Activated T-cell treated with anti-CD3 and anti-CD28 coated beads, Interleukin-2, amount 50 U/mL, for 72 hours (primary cell): ENCODE measurements at regions not wholly inside any gene's neighbourhood (a gene's known extent, or its start where the extent isn't known, plus 50 kb on each side); places are given as distances from the start of the nearest gene placed in this dataset.

Source experiments
- ATAC-seq, 2 donors: fragments of 150-1000 bp; cut with Tn5 transposase; replicated peaks in 1 of 2; 2 replicates each; pipeline ENCODE4 v1.10.0; 2021; ENCODE audit warnings: moderate library complexity in 2 of 2, mild to moderate bottlenecking in 1 of 2
- DNase-seq, 2 donors: peaks; one replicate each; pipeline ENCODE4 v3.0.0; 2021 to 2022; ENCODE audit warnings: mixed read lengths in 1 of 2
- H3K27ac Mint-ChIP-seq: one replicate; pipeline ENCODE4 v1.8.0; 2022; ENCODE audit warnings: mild to moderate bottlenecking, moderate library complexity, mixed read lengths
- H3K27me3 Mint-ChIP-seq: one replicate; pipeline ENCODE4 v1.8.0; 2022; ENCODE audit warnings: low read depth, mixed read lengths
- H3K36me3 Mint-ChIP-seq, 2 donors: one replicate each; pipeline ENCODE4 v1.8.0; 2022; ENCODE audit warnings: mixed read lengths in 2 of 2, mild to moderate bottlenecking in 1 of 2; ENCODE audit not compliant: insufficient read depth in 2 of 2
- H3K4me1 Mint-ChIP-seq: one replicate; pipeline ENCODE4 v1.8.0; 2022; ENCODE audit warnings: low read depth, mixed read lengths
- H3K4me3 Mint-ChIP-seq, 2 donors: one replicate each; pipeline ENCODE4 v1.8.0; 2022; ENCODE audit warnings: mild to moderate bottlenecking in 2 of 2, mixed read lengths in 2 of 2, moderate library complexity in 2 of 2
- H3K9me3 Mint-ChIP-seq, 2 donors: one replicate each; pipeline ENCODE4 v1.8.0; 2022; ENCODE audit warnings: mixed read lengths in 2 of 2

DNA sequence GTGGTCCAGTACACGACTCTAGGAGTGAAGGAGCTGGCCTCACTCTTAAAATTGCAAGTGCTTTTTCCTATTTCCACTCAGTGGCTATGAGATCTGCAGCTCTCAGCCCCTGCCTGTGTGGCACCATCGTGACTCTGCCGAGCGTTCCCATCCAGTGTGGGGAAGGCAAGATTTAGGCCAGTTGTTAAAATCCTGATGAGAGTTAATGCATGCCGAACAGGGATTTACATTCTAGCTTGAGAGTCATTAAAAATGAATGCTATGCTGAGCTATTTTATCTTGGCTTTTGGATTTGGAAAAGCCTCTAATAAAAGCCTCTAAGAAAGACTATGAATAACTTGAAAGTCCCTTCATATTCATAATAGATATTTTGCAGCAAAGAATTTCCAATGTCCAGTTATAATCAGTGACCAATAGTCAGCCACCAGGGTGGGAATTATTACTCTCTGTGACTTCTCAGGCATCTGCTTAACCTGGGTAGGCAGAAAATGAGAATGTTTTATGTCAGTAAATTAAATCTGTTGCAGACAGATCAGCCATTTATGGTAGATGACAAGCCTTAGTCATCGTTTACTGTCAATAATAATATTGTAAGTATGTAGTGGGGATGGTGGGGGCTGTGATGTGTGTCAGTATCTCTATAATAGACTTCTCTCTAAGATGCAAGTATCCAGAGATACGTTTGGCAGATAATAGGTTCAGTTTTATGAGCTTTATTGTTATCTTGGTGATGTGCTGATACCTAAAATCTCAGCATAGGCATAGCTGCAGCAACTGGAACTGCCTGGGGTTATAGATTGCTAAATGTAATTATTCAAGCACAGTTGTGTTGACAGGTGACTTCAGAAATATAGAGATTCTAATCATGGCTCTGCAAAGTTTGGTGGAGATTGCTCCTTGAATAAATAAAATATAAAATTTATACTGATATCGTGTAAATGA, 207.8 kb downstream of the SOCS6 start:
- Mint-ChIP-seq H3K4me3 (no peak overlapping the region), H3K36me3 (no peaks in the 10 kb centered on the region), H3K27me3 (no peaks in the 10 kb centered on the region), H3K4me1 (no peaks in the 10 kb centered on the region), H3K27ac (no peak overlapping the region), H3K9me3 (no peaks in the 10 kb centered on the region)
- ATAC-seq = no peak
- DNase-seq = no peak

DNA sequence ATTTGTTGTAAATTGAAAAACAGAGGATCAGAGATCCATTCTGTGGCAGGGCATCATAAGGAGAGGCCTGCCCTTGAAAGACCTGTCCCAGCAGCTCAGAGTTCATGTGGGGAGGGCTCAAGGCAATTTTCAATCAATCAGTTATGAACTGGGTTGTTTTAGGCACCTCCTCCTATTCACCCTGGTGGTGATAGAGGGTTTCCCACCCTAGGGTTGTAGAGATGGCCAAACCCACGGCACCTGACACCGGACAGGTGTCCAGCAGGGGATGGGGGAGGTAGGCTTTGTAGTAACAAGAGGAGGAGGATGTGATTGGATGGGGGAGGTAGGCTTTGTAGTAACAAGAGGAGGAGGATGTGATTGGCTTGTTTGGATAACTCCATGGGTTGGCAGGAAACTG, 205.7 kb downstream of the SOCS6 start:
- Mint-ChIP-seq H3K9me3 (no peaks in the 10 kb centered on the region), H3K27ac (no peak overlapping the region)

DNA sequence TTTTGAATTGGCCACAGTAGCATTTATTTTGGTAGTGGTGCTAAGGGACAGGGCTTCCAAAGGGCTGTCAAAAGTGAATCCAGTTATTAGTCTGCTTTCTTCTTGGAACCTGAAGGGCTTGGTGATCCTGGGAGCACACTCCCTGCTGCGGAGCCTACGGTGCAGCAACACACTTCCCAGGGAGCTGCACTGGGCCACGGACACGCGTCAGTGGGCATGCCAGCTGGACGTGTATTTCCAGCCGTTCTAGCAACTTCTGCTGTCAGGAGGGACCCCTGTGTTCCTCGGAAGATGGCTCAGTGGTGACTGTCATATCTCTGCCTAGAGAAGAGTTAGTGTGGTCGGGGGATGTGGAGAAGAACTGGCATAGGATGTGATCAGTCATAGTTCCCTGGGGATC, 204.6 kb downstream of the SOCS6 start:
- no peak overlapping the region for H3K4me3 Mint-ChIP-seq
- ATAC-seq (no peak), DNase-seq (no peak)
- H3K36me3 Mint-ChIP-seq = no peaks in the 10 kb centered on the region
- peaks cover 6% of the 10 kb centered on the region for H3K27me3 Mint-ChIP-seq
- H3K9me3 Mint-ChIP-seq = no peaks in the 10 kb centered on the region
- H3K4me1 Mint-ChIP-seq = no peaks in the 10 kb centered on the region
- no peak overlapping the region for H3K27ac Mint-ChIP-seq

More for the DNA sequence above, 205.7 kb downstream of the SOCS6 start:
- no peaks in the 10 kb centered on the region for H3K4me1 Mint-ChIP-seq
- no peak for ATAC-seq
- H3K36me3 Mint-ChIP-seq = no peaks in the 10 kb centered on the region
- H3K27me3 Mint-ChIP-seq = peaks cover 6% of the 10 kb centered on the region
- H3K4me3 Mint-ChIP-seq = no peak overlapping the region
- DNase-seq = no peak

DNA sequence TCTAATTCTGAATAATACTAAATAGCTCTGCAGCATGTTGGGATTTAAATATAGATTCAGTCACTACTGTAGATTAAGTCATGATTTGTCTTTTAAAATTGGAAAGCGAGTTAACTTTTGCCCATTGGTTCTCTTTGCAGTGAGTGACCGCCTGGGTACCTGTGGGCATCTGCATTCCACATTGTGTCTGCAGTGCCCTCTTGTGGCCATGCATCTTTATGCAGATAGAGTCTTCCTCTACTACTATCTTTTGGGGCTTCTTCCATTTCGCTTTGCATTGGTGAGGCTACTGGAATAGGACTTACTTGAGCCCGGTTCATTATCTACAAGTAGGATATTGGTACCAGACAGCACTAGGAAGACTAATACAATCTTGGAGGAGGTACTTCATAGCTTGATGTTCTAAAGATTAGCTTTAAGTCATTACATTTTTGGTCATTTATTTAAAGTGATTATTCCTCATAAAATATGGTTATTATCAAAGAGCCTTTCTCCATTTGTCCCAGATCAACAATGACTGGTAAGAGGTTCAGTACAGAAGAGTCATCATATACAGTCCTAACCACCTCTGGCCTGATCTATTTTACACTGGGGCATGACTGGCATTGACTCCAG, 203.0 kb downstream of the SOCS6 start:
- H3K36me3 Mint-ChIP-seq = no peaks in the 10 kb centered on the region
- H3K9me3 Mint-ChIP-seq = no peaks in the 10 kb centered on the region
- H3K27ac Mint-ChIP-seq = no peak overlapping the region
- no peaks in the 10 kb centered on the region for H3K4me1 Mint-ChIP-seq
- DNase-seq = peak; percentile 51 to 56
- H3K27me3 Mint-ChIP-seq = peaks cover 6% of the 10 kb centered on the region
- ATAC-seq = peak in 1 of 2 donors; percentile 57
- no peak overlapping the region for H3K4me3 Mint-ChIP-seq

DNA sequence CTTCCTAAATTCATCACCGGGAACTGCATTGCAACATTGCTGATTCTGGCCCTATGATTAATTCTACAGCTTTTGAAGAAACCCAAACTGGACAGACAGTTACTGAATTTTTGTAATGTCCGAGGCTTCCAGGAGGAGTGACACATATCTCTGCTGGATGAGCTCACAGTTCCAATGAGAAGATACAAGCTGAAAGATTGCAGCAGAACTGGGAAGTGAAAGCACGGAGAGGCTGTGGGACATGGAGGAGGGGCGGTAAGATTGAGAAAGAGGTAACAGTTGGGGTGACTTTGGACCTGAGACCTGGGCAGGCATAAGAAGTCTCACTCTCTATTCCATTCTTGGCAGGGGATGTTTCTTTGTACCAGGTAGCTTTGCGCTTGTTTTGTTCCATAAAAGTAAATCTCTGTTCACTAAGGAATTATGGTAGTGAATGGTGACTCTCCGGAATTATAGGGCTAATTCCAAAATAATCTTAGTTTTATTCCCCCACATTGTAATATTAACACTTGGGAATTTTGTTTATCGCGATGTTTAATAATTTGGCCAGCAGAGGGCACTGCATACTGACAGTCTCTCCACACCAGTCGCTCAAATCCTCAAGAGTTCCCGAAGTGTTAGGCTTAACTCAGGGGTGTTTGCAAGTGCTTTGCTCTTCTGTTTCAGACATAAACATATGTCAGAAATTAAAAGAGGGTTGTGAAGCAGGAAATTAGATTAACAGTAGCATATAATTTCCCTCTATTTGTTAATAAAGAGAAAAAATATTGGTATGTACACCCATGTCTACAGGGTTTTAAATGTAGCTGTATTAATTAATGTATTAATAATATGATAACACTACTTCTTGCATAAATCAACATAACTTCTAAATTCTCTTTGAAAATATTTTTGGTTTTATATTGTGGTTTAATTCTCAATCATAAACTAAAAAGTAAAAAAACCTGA, 201.4 kb downstream of the SOCS6 start:
- no peak for ATAC-seq

DNA sequence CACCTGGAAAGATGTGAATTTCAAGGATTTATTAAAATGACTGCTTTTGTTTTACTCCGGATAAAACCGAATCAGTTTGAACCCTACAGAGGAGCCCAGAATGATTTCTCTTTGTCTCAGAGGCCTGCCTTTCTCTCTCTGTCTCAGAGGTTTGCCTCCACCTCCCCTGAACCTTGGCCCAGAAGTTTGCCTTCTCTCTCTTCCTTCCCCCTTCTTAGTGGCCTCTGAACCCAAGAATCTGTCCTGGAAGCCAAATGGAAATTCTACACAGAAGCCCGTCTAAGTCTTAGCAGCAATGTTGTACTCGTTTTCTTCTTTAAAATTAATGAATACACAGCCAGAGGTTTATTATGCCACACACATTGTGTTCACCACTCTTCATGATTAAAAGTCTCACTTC, 200.7 kb downstream of the SOCS6 start:
- Mint-ChIP-seq H3K27me3 (peaks cover 13% of the 10 kb centered on the region), H3K9me3 (no peaks in the 10 kb centered on the region), H3K4me3 (no peak overlapping the region), H3K27ac (no peak overlapping the region), H3K36me3 (no peaks in the 10 kb centered on the region), H3K4me1 (no peaks in the 10 kb centered on the region)
- DNase-seq (no peak), ATAC-seq (no peak)

More for the DNA sequence above, 201.4 kb downstream of the SOCS6 start:
- no peaks in the 10 kb centered on the region for H3K4me1 Mint-ChIP-seq
- no peak overlapping the region for H3K27ac Mint-ChIP-seq
- H3K9me3 Mint-ChIP-seq = no peaks in the 10 kb centered on the region
- no peaks in the 10 kb centered on the region for H3K36me3 Mint-ChIP-seq
- no peak overlapping the region for H3K4me3 Mint-ChIP-seq
- DNase-seq = peak; percentile 17 to 23
- H3K27me3 Mint-ChIP-seq = peaks cover 11% of the 10 kb centered on the region

DNA sequence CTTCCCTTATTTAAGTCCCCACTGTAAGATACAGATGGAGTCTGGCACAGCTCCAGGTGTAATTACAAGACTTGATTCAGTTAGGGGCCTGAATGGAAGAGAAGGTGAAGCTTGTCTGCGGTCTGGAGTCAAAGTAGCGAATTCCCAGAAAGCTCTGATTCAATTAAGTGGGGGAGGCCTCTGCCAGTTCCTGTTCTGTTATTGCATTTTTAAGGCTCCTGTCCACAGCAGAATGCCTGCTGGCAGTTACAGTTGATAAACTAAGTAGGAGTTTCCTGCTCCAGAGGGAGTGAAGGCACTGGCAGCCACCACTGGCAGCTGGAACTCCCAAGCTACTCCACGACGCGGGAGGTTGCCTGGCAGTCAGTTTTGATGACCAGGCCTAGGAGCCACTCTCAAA, 181.1 kb downstream of the SOCS6 start:
- H3K27me3 Mint-ChIP-seq = peaks cover under 1% of the 10 kb centered on the region
- peaks cover 0 to 2% of the 10 kb centered on the region in 2 donors for H3K9me3 Mint-ChIP-seq
- ATAC-seq = no peak
- H3K27ac Mint-ChIP-seq = no peak overlapping the region
- H3K4me3 Mint-ChIP-seq = no peak overlapping the region
- DNase-seq = no peak
- H3K4me1 Mint-ChIP-seq = no peaks in the 10 kb centered on the region
- H3K36me3 Mint-ChIP-seq = no peaks in the 10 kb centered on the region

DNA sequence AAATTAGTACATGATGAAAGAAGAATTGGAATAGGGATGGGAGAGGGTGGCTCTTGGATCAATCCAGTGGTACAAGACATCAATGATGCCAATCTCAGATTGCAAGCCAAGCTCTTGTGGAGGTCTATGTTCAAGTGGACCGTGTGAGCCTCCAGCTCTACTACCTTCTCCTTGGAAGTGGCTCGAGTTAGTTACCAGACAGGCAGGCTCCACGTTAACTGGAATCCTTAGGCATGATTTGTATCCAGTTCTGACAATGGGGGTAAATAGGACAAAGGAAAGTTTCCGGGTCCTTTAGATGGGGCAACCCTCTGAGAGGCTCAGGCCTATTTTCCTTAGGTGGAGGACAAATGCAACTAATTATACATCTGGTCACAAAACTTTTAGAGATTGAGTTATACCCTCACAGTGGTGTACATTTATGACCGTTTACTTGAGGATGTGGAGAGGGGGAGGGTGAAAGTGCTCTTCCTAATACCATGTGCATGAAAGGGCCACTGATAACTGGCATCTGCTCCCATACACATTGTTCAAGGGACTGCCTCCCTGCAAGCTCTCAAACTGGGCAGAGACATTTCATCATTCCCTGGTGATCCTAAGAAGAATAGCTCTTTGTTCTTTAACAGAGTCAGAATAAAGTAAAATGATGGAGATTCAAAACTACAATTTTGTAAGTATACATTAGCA, 180.2 kb downstream of the SOCS6 start:
- peaks cover 7% of the 10 kb centered on the region for H3K27me3 Mint-ChIP-seq
- ATAC-seq = no peak
- H3K4me3 Mint-ChIP-seq = no peak overlapping the region
- H3K27ac Mint-ChIP-seq = no peak overlapping the region
- DNase-seq = no peak
- no peaks in the 10 kb centered on the region for H3K36me3 Mint-ChIP-seq
- H3K9me3 Mint-ChIP-seq = peaks cover 0 to 2% of the 10 kb centered on the region in 2 donors
- peaks cover 5% of the 10 kb centered on the region for H3K4me1 Mint-ChIP-seq

DNA sequence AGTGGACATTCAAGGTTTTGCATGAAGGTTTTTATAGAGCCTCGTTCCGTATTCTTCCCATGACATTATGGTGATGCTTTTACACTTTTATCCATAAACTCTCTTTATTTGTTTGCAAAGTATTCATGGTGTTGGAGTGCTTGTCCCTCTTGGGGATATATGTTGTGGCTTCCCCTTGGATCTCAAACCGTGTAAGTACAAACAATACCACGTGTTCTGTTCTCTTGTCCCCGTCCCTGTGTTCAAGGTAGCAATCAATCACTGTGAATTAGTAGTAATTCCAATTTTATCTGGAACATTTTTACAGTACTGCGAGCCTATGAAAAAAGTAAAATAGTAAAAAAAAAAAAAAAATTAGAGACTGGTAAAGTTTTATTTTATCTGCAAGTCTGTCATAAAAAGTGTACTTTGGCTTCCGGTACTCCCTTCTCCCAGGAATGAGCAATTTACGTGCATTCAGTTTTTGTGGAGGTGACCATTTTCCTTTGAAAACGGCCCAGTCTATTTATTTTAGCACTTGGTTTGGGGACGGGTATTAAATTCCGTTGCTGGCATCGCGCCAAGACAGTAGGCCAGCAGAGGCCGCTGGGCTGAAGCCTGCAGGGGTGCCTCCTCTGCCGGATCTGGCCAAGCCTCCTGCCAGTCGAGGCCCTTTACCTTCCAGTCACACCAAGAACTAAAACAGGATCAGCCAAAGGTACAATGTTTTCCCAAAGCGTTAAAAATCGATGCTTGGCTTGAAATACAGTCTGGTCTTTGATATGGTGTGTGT, 175.7 kb downstream of the SOCS6 start:
- H3K4me3 Mint-ChIP-seq = peak overlapping the region; percentile 70 to 73
- ATAC-seq (peak in 1 of 2 donors; percentile 41), DNase-seq (peak; percentile 30 to 44)
- H3K27me3 Mint-ChIP-seq = peaks cover 7% of the 10 kb centered on the region
- H3K4me1 Mint-ChIP-seq = peaks cover 5% of the 10 kb centered on the region
- no peak overlapping the region for H3K27ac Mint-ChIP-seq
- no peaks in the 10 kb centered on the region for H3K36me3 Mint-ChIP-seq
- H3K9me3 Mint-ChIP-seq = peaks cover 0 to 2% of the 10 kb centered on the region in 2 donors

DNA sequence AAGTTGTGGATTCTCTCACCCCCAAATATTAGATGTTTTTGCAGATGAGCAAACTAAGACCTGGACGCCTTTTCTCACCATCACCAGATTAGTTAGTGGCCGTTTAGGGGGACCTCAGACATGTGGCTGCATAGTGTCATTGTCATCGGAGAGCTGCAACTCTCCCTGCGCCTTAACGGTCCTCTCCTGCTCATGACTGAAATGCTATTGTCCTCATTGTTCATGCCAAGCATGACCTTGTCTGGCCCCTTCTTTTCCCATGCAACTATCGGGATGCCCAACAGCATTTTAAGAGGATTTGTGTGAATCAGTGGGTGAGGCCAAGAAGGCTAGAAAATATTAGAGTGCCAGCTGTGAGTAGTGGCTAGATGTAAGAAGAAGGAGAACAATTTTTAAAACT, 174.2 kb downstream of the SOCS6 start:
- H3K9me3 Mint-ChIP-seq = peaks cover 0 to 2% of the 10 kb centered on the region in 2 donors
- no peak overlapping the region for H3K27ac Mint-ChIP-seq
- no peaks in the 10 kb centered on the region for H3K36me3 Mint-ChIP-seq
- H3K4me1 Mint-ChIP-seq = peaks cover 5% of the 10 kb centered on the region
- ATAC-seq = no peak
- peaks cover 7% of the 10 kb centered on the region for H3K27me3 Mint-ChIP-seq
- DNase-seq = no peak
- H3K4me3 Mint-ChIP-seq = no peak overlapping the region

DNA sequence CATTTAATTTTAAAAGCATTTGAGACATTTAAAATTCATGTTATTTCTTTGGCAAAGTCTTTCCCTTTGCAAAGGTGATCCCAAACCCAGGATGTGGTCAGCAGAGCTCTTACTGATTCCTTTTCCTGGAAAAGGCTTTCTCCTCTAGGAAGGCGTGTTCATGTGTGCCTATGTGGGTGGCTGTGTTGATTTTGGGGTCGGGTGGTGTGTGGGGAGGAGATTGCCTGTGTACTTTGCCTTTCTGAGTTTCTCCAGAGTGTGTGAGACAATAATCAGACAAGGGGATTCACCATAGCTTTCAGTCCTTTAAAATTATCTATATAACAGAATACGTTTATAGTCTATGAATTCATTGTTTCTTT, 173.2 kb downstream of the SOCS6 start:
- DNase-seq = no peak
- Mint-ChIP-seq H3K4me1 (peaks cover 5% of the 10 kb centered on the region), H3K36me3 (no peaks in the 10 kb centered on the region), H3K27ac (no peak overlapping the region), H3K4me3 (no peak overlapping the region), H3K27me3 (peaks cover 7% of the 10 kb centered on the region), H3K9me3 (peaks cover 0 to 2% of the 10 kb centered on the region in 2 donors)
- ATAC-seq = no peak
